Tibial nerve (tissue), 4 donors: ENCODE measurements at regions not wholly inside any gene's neighbourhood (a gene's known extent, or its start where the extent isn't known, plus 50 kb on each side); places are given as distances from the start of the nearest gene placed in this dataset.
A peak's percentile ranks its signal among the peaks of the same experiment; 100 is the strongest.

Experiments used
- DNase-seq, 2 donors: peaks; one replicate each; pipeline ENCODE4 v3.0.0-alpha.2; 2019; ENCODE audit warnings: low spot score in 2 of 2
- H3K27ac ChIP-seq, 4 donors: fragments of 200-600 bp; sonication (generic) in 3 of 4; one replicate each; pipeline ENCODE4 v1.5.1; 2017 to 2019; ENCODE audit warnings: mild to moderate bottlenecking in 1 of 4
- H3K27me3 ChIP-seq, 2 donors: fragments of 200-600 bp; sonication (generic) in 1 of 2; one replicate each; pipeline versions ENCODE4 v1.5.1 to v1.6.0; 2017 to 2019
- H3K36me3 ChIP-seq, 3 donors: fragments of 200-600 bp; sonication (generic); one replicate each; pipeline ENCODE4 v1.5.1; 2018 to 2019
- H3K4me1 ChIP-seq, 4 donors: fragments of 200-600 bp; sonication (generic) in 3 of 4; one replicate each; pipeline ENCODE4 v1.5.1; 2017 to 2019
- H3K4me3 ChIP-seq, 4 donors: fragments of 200-600 bp; sonication (generic) in 3 of 4; one replicate each; pipeline ENCODE4 v1.5.1; 2017 to 2019; ENCODE audit warnings: mild to moderate bottlenecking in 1 of 4, moderate library complexity in 1 of 4
- H3K9me3 ChIP-seq, 4 donors: fragments of 200-600 bp; sonication (generic) in 3 of 4; one replicate each; pipeline ENCODE4 v1.5.1; 2017 to 2019
- CTCF ChIP-seq, 5 experiments: fragments of 200-600 bp in 3 of 5; fragments of 450-650 bp in 2 of 5; sonication (generic) in 3 of 5; IDR thresholded peaks; one replicate each; pipeline ENCODE4 v1.5.1; 2016 to 2019; ENCODE audit warnings: antibody characterized with exemption in 5 of 5, mild to moderate bottlenecking in 3 of 5, moderate library complexity in 2 of 5
- EP300 ChIP-seq, 2 donors: sonication (generic); formaldehyde crosslinking; IDR thresholded peaks; one replicate each; pipeline ENCODE4 v1.6.1; 2017; ENCODE audit warnings: antibody characterized with exemption in 2 of 2, mild to moderate bottlenecking in 1 of 2
- POLR2A ChIP-seq, 2 donors: fragments of 450-650 bp; IDR thresholded peaks; one replicate each; pipeline ENCODE4 v1.6.1; 2017; ENCODE audit warnings: antibody characterized with exemption in 2 of 2, mild to moderate bottlenecking in 2 of 2, moderate library complexity in 2 of 2
- WGBS, 2 donors: methylation state at CpG; one replicate each; pipeline ENCODE4 v1.1.5; 2018; 5-methylcytosine and 5-hydroxymethylcytosine counted together

GRCh38 chr1:163870666-163871065 is 548.9 kb downstream of the NUF2 start:
- H3K4me3 ChIP-seq = no peak overlapping the region
- H3K36me3 ChIP-seq = no peaks in the 10 kb centered on the region
- H3K9me3 ChIP-seq = peaks cover 0 to 11% (median 0%) of the 10 kb centered on the region in 4 donors
- no peak for DNase-seq
- 41 to 45% methylated on average over 2 of the region's 2 CpGs for WGBS, 2 donors
- TF ChIP-seq CTCF (IDR thresholded peaks at IDR 0.05) (no peak), EP300 (IDR thresholded peaks at IDR 0.05) (no peak), POLR2A (IDR thresholded peaks at IDR 0.05) (no peak)
- no peaks in the 10 kb centered on the region for H3K27me3 ChIP-seq
- peaks cover 0 to 7% (median 2%) of the 10 kb centered on the region in 4 donors for H3K4me1 ChIP-seq
- no peak overlapping the region for H3K27ac ChIP-seq

- Histone ChIP-seq H3K27ac (no peak overlapping the region), H3K27me3 (no peaks in the 10 kb centered on the region), H3K4me3 (no peak overlapping the region), H3K4me1 (peaks cover 0 to 17% (median 3%) of the 10 kb centered on the region in 4 donors), H3K36me3 (no peaks in the 10 kb centered on the region), H3K9me3 (peaks cover 0 to 11% (median 0%) of the 10 kb centered on the region in 4 donors)
- TF ChIP-seq EP300 (IDR thresholded peaks at IDR 0.05) = no peak
- TF ChIP-seq CTCF (IDR thresholded peaks at IDR 0.05) = no peak
- no peak for TF ChIP-seq POLR2A (IDR thresholded peaks at IDR 0.05)
- no peak for DNase-seq
- WGBS, 2 donors = 66 to 73% methylated on average over 4 of the region's 4 CpGs
These were observed 550.3 kb downstream of the NUF2 start for GRCh38 chr1:163872067-163872466.

- Histone ChIP-seq H3K36me3 (no peaks in the 10 kb centered on the region), H3K27me3 (no peaks in the 10 kb centered on the region), H3K27ac (no peak overlapping the region), H3K4me1 (peaks cover 0 to 17% (median 3%) of the 10 kb centered on the region in 4 donors), H3K9me3 (peaks cover 0 to 2% (median 0%) of the 10 kb centered on the region in 4 donors), H3K4me3 (no peak overlapping the region)
- WGBS, 2 donors = 96% methylated on average over 1 of the region's 1 CpG
- TF ChIP-seq CTCF (IDR thresholded peaks at IDR 0.05) (peak in 1 of 5 experiments; percentile 21), POLR2A (IDR thresholded peaks at IDR 0.05) (no peak)
- no peak for DNase-seq
These were observed 552.3 kb downstream of the NUF2 start for GRCh38 chr1:163874070-163874469.

GRCh38 chr1:163875200-163875926 is 553.6 kb downstream of the NUF2 start:
- Histone ChIP-seq H3K9me3 (no peaks in the 10 kb centered on the region), H3K4me1 (peaks cover 0 to 17% (median 3%) of the 10 kb centered on the region in 4 donors), H3K27ac (peak overlapping the region in 1 of 4 donors; percentile 66), H3K4me3 (peak overlapping the region in 1 of 4 donors; percentile 23), H3K27me3 (no peaks in the 10 kb centered on the region), H3K36me3 (no peaks in the 10 kb centered on the region)
- 36 to 39% methylated on average over 10 of the region's 10 CpGs for WGBS, 2 donors
- peak in 1 of 2 donors; percentile 18 for DNase-seq
- TF ChIP-seq CTCF (IDR thresholded peaks at IDR 0.05) = no peak
- no peak for TF ChIP-seq EP300 (IDR thresholded peaks at IDR 0.05)
- no peak for TF ChIP-seq POLR2A (IDR thresholded peaks at IDR 0.05)

- DNase-seq = no peak
- peak overlapping the region in 1 of 4 donors; percentile 23 for H3K4me3 ChIP-seq
- H3K4me1 ChIP-seq = peaks cover 0 to 17% (median 3%) of the 10 kb centered on the region in 4 donors
- WGBS, 2 donors = 14 to 25% methylated on average over 6 of the region's 6 CpGs
- H3K9me3 ChIP-seq = no peaks in the 10 kb centered on the region
- H3K27me3 ChIP-seq = no peaks in the 10 kb centered on the region
- no peak for TF ChIP-seq CTCF (IDR thresholded peaks at IDR 0.05)
- no peak for TF ChIP-seq EP300 (IDR thresholded peaks at IDR 0.05)
- no peak for TF ChIP-seq POLR2A (IDR thresholded peaks at IDR 0.05)
- H3K36me3 ChIP-seq = no peaks in the 10 kb centered on the region
- H3K27ac ChIP-seq = peak overlapping the region in 1 of 4 donors; percentile 66
These were observed 554.2 kb downstream of the NUF2 start for GRCh38 chr1:163875927-163876320.
